ENCODE measurements at regions not wholly inside any gene's neighbourhood (a gene's known extent, or its start where the extent isn't known, plus 50 kb on each side); places are given as distances from the start of the nearest gene placed in this dataset.

DNA sequence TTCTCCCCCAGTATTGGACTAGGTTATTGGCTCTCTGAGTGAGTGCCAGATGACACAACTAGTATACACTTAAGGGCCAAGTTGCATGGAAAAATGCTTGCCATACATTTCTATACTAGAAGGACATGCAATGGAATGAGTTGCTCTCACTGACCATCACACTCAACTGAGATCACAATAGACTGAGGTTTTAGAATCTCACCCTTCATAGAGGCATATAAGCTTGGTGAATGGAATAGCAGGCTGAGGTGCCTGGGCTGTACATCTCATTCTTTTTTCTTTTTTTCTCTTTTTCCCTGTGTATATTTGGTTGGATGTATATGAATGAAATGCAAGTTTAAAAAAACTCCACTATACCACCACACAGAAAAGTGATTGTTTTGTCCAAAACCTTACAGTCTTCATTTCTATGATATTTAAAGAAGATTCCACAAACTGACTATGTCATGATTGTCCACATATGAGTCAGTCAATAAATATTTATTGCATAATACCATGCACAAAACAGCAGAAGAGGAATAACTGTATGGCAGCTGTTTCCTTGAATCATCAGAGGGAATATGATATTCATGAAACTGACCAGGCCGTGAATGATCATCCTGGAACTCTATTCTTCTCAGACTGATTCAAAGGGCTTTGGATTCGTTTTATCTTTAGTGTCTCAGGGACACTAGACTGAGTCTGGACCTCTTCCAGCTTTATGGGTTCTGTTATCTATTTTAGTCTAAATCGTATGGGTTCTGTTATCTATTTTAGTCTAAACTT is 122.6 kb upstream of the STK17B start:
- TF ChIP-seq ZNF274 (IDR thresholded peaks at IDR 0.05; ENCODE audit: low read depth, low read length) (no peak), YY1 (IDR thresholded peaks at IDR 0.05; ENCODE audit: insufficient read depth, insufficient read length) (no peak), SUZ12 (IDR thresholded peaks at IDR 0.05; ENCODE audit: extremely low read depth, insufficient read depth, insufficient read length) (no peak)
